ENCODE measurements at regions not wholly inside any gene's neighbourhood (a gene's known extent, or its start where the extent isn't known, plus 50 kb on each side); places are given as distances from the start of the nearest gene placed in this dataset.

DNA sequence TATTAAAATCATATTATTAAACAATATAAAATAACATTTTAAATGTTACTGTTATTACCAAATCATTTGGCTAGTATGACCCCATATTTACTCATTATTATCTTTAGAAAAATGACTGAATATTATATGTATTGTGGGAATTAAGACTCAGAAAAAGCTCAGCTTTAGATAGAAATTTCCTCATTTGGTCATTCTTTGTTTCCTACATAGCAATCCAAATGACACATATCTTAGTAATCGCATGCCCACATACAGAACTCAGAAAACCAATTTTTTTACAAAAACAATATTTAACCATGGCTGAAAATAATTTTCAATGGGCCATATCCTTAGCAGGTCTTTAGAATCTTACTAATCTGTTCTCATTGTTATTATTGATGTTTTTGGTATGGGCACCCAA lies 53.8 kb upstream of the TSLP start:
- TF ChIP-seq, protein P1, sequence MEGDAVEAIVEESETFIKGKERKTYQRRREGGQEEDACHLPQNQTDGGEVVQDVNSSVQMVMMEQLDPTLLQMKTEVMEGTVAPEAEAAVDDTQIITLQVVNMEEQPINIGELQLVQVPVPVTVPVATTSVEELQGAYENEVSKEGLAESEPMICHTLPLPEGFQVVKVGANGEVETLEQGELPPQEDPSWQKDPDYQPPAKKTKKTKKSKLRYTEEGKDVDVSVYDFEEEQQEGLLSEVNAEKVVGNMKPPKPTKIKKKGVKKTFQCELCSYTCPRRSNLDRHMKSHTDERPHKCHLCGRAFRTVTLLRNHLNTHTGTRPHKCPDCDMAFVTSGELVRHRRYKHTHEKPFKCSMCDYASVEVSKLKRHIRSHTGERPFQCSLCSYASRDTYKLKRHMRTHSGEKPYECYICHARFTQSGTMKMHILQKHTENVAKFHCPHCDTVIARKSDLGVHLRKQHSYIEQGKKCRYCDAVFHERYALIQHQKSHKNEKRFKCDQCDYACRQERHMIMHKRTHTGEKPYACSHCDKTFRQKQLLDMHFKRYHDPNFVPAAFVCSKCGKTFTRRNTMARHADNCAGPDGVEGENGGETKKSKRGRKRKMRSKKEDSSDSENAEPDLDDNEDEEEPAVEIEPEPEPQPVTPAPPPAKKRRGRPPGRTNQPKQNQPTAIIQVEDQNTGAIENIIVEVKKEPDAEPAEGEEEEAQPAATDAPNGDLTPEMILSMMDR (IDR thresholded peaks at IDR 0.05; ENCODE audit: low read depth, low read length): no peak
- no peak for TF ChIP-seq EZH2phosphoT487 (IDR thresholded peaks at IDR 0.05; ENCODE audit: low read depth)
